HCT116 (cell line): ENCODE measurements at regions not wholly inside any gene's neighbourhood (a gene's known extent, or its start where the extent isn't known, plus 50 kb on each side); places are given as distances from the start of the nearest gene placed in this dataset.
A peak's percentile ranks its signal among the peaks of the same experiment; 100 is the strongest.
"Not testable (repeated sequence)": the region's sequence is repeated elsewhere in the genome, so short reads cannot be mapped to it uniquely, and the experiment has no call there.

Experiments used
- ATAC-seq: fragments of 200-7000 bp; cut with Tn5 transposase; 2 replicates; pipeline ENCODE4 v1.9.1; 2020; ENCODE audit warnings: mild to moderate bottlenecking, moderate library complexity
- BruUV-seq: library from RNA; stranded (reverse); fragments of 400-500 nt; replicated peaks from 2 replicates; lab custom pipeline; 2021; lab: Mats Ljungman, UMichigan
- CTCF ChIA-PET: fragments of 300-600 bp; sonication (Branson Sonifier 250); formaldehyde crosslinking; loops from one replicate; lab custom pipeline; 2021; ENCODE audit warnings: antibody characterized with exemption; lab: Charles Lee
- POLR2A ChIA-PET: fragments of 300-600, 350-600 bp; sonication (Branson Sonifier 250); formaldehyde crosslinking; loops from one replicate; lab custom pipeline; 2021; ENCODE audit warnings: antibody characterized with exemption; lab: Charles Lee
- RAD21 ChIA-PET, 2 experiments: fragments of 300-600 bp; sonication (Branson Sonifier 250); formaldehyde crosslinking; loops; one replicate each; lab custom pipeline; 2023; ENCODE audit warnings: low total read pairs in 2 of 2; ENCODE audit not compliant: uncharacterized antibody in 2 of 2, unreplicated experiment in 2 of 2, low non-redundant PET in 1 of 2; lab: Charles Lee
- DNase-seq: peaks from one replicate; pipeline ENCODE4 v3.0.0-alpha.2; 2010; ENCODE audit warnings: low read depth, low spot score
- H2AFZ ChIP-seq: fragments of 200-600 bp; shearing (Covaris generic), sonication (generic); 2 replicates; pipeline ENCODE4 v1.6.1; 2017; ENCODE audit warnings: low read depth, mixed run types, mixed read lengths, antibody characterized with exemption, low read length; ENCODE audit not compliant: poor library complexity, severe bottlenecking
- H3K27ac ChIP-seq: 2 replicates; pipeline ENCODE4 v1.5.1; 2012; ENCODE audit warnings: low read depth, low read length
- H3K27me3 ChIP-seq: fragments of 200-600 bp; sonication (generic); 2 replicates; pipeline ENCODE4 v1.6.1; 2016; ENCODE audit warnings: mixed run types, low read length, mixed read lengths; ENCODE audit not compliant: insufficient read depth
- H3K36me3 ChIP-seq, 2 experiments: fragments of 200-500 bp in 1 of 2; fragments of 200-600 bp in 1 of 2; sonication (Bioruptor generic) in 1 of 2; sonication (generic) in 1 of 2; 2 replicates each; pipeline versions ENCODE4 v1.5.1 to v1.6.1; 2014 to 2016; ENCODE audit warnings: low read length in 2 of 2, inconsistent platforms in 1 of 2, mixed read lengths in 1 of 2, mixed run types in 1 of 2; ENCODE audit not compliant: insufficient read depth in 2 of 2, control insufficient read depth in 1 of 2
- H3K4me1 ChIP-seq, 2 experiments: fragments of 200-600 bp in 1 of 2; sonication (generic) in 1 of 2; 2 replicates each; pipeline versions ENCODE4 v1.5.1 to v1.6.1; 2012 to 2017; ENCODE audit warnings: low read length in 2 of 2, inconsistent platforms in 1 of 2, mild to moderate bottlenecking in 1 of 2, mixed read lengths in 1 of 2, mixed run types in 1 of 2, moderate library complexity in 1 of 2; ENCODE audit not compliant: insufficient read depth in 2 of 2, control insufficient read depth in 1 of 2
- H3K4me2 ChIP-seq: fragments of 200-600 bp; sonication (generic); 2 replicates; pipeline ENCODE4 v1.6.1; 2017; ENCODE audit warnings: mixed run types, low read length, mixed read lengths
- H3K4me3 ChIP-seq, 2 experiments: fragments of 200-600 bp in 1 of 2; sonication (generic) in 1 of 2; replicated peaks in 1 of 2; 2 replicates each; pipeline ENCODE4 v1.5.1; 2011 to 2016; ENCODE audit warnings: low read length in 2 of 2, control low read depth in 1 of 2, low read depth in 1 of 2, mild to moderate bottlenecking in 1 of 2, mixed read lengths in 1 of 2, mixed run types in 1 of 2
- H3K79me2 ChIP-seq: fragments of 200-600 bp; sonication (generic); 2 replicates; pipeline ENCODE4 v1.6.1; 2017; ENCODE audit warnings: mild to moderate bottlenecking, mixed run types, low read length, moderate library complexity, mixed read lengths; ENCODE audit not compliant: insufficient read depth
- H3K9ac ChIP-seq: fragments of 200-600 bp; sonication (generic); 2 replicates; pipeline ENCODE4 v1.6.1; 2016; ENCODE audit warnings: low read length, mixed read lengths
- H3K9me2 ChIP-seq: fragments of 200-600 bp; sonication (generic), shearing (Covaris generic); 2 replicates; pipeline ENCODE4 v1.6.1; 2017; ENCODE audit warnings: mixed run types, mild to moderate bottlenecking, moderate library complexity; ENCODE audit not compliant: insufficient read depth
- H3K9me3 ChIP-seq, 2 experiments: fragments of 200-500 bp in 1 of 2; fragments of 200-600 bp in 1 of 2; sonication (Bioruptor generic) in 1 of 2; sonication (generic) in 1 of 2; 2 replicates each; pipeline ENCODE4 v1.6.1; 2014 to 2017; ENCODE audit warnings: low read length in 2 of 2, mixed read lengths in 2 of 2, inconsistent platforms in 1 of 2, low read depth in 1 of 2, mild to moderate bottlenecking in 1 of 2, mixed run types in 1 of 2, moderate library complexity in 1 of 2; ENCODE audit not compliant: control insufficient read depth in 1 of 2, insufficient read depth in 1 of 2
- H4K20me1 ChIP-seq: fragments of 200-600 bp; sonication (generic), shearing (Covaris generic); 2 replicates; pipeline ENCODE4 v1.6.1; 2017; ENCODE audit warnings: mixed run types, mild to moderate bottlenecking, moderate library complexity; ENCODE audit not compliant: insufficient read depth
- JUND ChIP-seq: IDR thresholded peaks from 2 replicates; pipeline ENCODE4 v1.6.1; 2012
- RAD21 ChIP-seq: IDR thresholded peaks from 2 replicates; pipeline ENCODE4 v1.6.1; 2012; ENCODE audit warnings: low read depth, mild to moderate bottlenecking
- intact Hi-C: fragments of 100-400 bp; cut with micrococcal nuclease; formaldehyde crosslinking; loops from 2 replicates; pipeline ENCODE4 v1.10.0; 2022
- TF ChIP-seq, protein P1 (sequence below), 3 experiments: fragments of 200-600 bp in 1 of 3; sonication (generic) in 1 of 3; IDR thresholded peaks in 2 of 3; conservative IDR thresholded peaks in 1 of 3; 2 replicates each; pipeline ENCODE4 v1.5.1; 2012 to 2017; ENCODE audit warnings: low read depth in 2 of 3, low read length in 2 of 3, antibody characterized with exemption in 1 of 3, borderline replicate concordance in 1 of 3, control low read depth in 1 of 3, mild to moderate bottlenecking in 1 of 3, mixed read lengths in 1 of 3, mixed run types in 1 of 3, moderate library complexity in 1 of 3; ENCODE audit not compliant: insufficient read depth in 1 of 3

DNA sequence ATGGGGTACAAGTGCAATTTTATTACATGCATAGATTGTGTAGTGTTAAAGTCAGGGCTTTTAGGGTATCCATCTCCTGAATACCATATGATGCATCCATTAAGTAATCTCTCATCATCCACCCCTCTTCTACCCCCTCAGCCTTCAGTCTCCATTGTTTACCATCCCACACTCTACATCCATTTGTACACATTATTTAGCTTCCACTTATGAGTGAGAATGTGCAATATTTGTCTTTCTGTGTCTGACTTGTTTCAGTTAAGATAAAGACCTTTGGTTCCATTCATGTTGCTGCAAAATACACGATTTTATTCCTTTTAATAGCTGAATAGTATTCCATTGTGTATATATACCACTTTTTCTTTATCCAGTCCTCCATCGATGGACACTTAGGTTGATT is 222.5 kb upstream of the USP24 start:
- no peak overlapping the region for H3K9ac ChIP-seq
- DNase-seq (no peak), ATAC-seq (no peak)
- no peak overlapping the region for H3K27ac ChIP-seq
- POLR2A ChIA-PET: no interaction called here
- intact Hi-C loops: no loop called here
- no TSS peak for BruUV-seq
- no peaks in the 10 kb centered on the region for H3K9me3 ChIP-seq
- TF ChIP-seq, protein P1, sequence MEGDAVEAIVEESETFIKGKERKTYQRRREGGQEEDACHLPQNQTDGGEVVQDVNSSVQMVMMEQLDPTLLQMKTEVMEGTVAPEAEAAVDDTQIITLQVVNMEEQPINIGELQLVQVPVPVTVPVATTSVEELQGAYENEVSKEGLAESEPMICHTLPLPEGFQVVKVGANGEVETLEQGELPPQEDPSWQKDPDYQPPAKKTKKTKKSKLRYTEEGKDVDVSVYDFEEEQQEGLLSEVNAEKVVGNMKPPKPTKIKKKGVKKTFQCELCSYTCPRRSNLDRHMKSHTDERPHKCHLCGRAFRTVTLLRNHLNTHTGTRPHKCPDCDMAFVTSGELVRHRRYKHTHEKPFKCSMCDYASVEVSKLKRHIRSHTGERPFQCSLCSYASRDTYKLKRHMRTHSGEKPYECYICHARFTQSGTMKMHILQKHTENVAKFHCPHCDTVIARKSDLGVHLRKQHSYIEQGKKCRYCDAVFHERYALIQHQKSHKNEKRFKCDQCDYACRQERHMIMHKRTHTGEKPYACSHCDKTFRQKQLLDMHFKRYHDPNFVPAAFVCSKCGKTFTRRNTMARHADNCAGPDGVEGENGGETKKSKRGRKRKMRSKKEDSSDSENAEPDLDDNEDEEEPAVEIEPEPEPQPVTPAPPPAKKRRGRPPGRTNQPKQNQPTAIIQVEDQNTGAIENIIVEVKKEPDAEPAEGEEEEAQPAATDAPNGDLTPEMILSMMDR (IDR thresholded peaks at IDR 0.05 in 2 of 3, conservative IDR thresholded peaks at IDR 0.05 in 1 of 3; ENCODE audit: borderline replicate concordance in 1 of 3, insufficient read depth in 1 of 3, low read depth in 2 of 3, low read length in 2 of 3): no peak
- TF ChIP-seq JUND: no peak
- no peak for TF ChIP-seq RAD21
- no peaks in the 10 kb centered on the region for H3K4me1 ChIP-seq
- no peaks in the 10 kb centered on the region for H3K79me2 ChIP-seq
- no peaks in the 10 kb centered on the region for H3K36me3 ChIP-seq
- no peaks in the 10 kb centered on the region for H3K27me3 ChIP-seq
- RAD21 ChIA-PET: no interaction called here
- H3K9me2 ChIP-seq: no peaks in the 10 kb centered on the region
- H3K4me2 ChIP-seq: no peak overlapping the region
- CTCF ChIA-PET: no interaction called here
- H4K20me1 ChIP-seq: no peaks in the 10 kb centered on the region
- H2AFZ ChIP-seq: no peak overlapping the region
- no peak overlapping the region for H3K4me3 ChIP-seq

DNA sequence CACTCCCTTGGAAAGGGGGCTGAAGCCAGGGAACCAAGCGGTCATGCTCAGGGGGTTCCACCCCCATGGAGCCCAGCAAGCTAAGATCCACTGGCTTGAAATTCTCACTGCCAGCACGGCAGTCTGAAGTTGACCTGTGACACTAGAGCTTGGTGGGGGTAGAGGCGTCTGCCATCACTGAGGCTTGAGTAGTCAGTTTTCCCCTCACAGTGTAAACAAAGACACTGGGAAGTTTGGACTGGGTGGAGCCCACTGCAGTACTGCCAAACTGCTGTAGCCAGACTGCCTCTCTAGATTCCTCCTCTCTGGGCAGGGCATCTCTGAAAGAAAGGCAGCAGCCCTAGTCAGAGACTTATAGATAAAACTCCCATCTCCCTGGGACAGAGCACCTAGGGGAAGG is 215.6 kb upstream of the USP24 start:
- H3K27me3 ChIP-seq, H3K9me3 ChIP-seq, DNase-seq, H3K36me3 ChIP-seq, H3K79me2 ChIP-seq, CTCF ChIA-PET, H3K9me2 ChIP-seq, POLR2A ChIA-PET, H3K4me3 ChIP-seq, H4K20me1 ChIP-seq, ATAC-seq, BruUV-seq, H3K9ac ChIP-seq, RAD21 ChIA-PET, H3K27ac ChIP-seq, intact Hi-C loops, H2AFZ ChIP-seq: not testable (repeated sequence)
- H3K4me2 ChIP-seq: 0 out of 2 replicates have a peak overlapping the region, but pooled peaks have one; percentile 68
- H3K4me1 ChIP-seq: peaks cover 22 to 57% of the 10 kb centered on the region in 2 experiments

DNA sequence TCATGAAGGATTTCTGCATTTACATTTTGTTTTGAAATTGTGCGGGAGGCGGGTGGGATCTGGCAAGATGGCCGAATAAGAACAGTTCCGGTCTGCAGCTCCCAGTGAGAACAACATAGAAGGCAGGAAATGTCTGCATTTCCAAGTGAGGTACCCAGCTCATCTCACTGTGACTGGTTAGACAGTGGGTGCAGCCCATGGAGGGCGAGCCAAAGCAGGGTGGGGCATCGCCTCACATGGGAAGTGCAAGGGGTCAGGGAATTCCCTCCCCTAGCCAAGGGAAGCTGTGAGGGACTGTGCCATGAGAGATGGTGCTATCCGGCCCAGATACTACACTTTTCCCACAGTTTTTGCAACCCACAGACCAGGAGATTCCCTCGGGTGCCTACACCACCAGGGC is 215.0 kb upstream of the USP24 start:
- H3K27me3 ChIP-seq, BruUV-seq, H4K20me1 ChIP-seq, H2AFZ ChIP-seq, POLR2A ChIA-PET, H3K36me3 ChIP-seq, H3K9me2 ChIP-seq, intact Hi-C loops, ATAC-seq, H3K79me2 ChIP-seq, H3K9me3 ChIP-seq, RAD21 ChIA-PET, CTCF ChIA-PET, DNase-seq: not testable (repeated sequence)
- Histone ChIP-seq H3K9ac (peak overlapping the region; percentile 39), H3K27ac (peak overlapping the region; percentile 51; the same call in 1 of the 2 replicates), H3K4me3 (peak overlapping the region in 1 of 2 experiments; percentile 14; a peak in 1 of 4 replicates), H3K4me1 (peaks cover 22 to 62% of the 10 kb centered on the region in 2 experiments), H3K4me2 (peak overlapping the region; percentile 68)
